ENCODE measurements at regions not wholly inside any gene's neighbourhood (a gene's known extent, or its start where the extent isn't known, plus 50 kb on each side); places are given as distances from the start of the nearest gene placed in this dataset.

DNA sequence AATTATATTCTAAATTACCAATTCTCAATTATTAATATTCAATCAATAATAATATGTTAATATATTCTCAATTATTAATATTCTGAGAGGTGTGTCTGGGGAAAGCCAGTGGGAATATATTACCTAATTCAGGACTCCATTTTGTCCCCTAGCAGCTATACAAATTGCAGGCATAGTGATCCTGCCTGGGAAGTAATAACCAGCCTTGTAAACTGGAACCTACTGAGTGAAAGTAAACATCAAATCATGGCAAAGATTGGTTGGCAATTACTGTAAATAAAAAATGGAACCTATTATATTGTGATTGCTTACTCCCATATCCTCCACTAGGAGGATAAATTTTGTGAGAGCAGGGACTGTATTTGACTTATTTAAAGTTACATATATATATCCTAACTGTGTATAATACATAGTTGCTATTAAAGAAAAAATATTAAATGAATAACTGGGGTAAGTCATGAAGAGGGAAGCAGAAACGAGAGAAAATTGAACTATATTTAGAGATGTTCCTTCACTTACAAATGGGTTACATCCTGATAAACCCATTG is 150.5 kb upstream of the ELL2 start:
- no peak overlapping the region for H3K9ac ChIP-seq (ENCODE audit: low read length)
- ATAC-seq (no peak), DNase-seq (ENCODE audit: low read depth, low spot score) (no peak)
- H3K9me2 ChIP-seq (ENCODE audit: insufficient read depth): no peaks in the 10 kb centered on the region
- no peak overlapping the region for H3K27ac ChIP-seq (ENCODE audit: low read depth, low read length)
- no peaks in the 10 kb centered on the region for H3K79me2 ChIP-seq (ENCODE audit: insufficient read depth, low read length)
- H3K36me3 ChIP-seq (ENCODE audit: control insufficient read depth in 1 of 2, insufficient read depth in 2 of 2, low read length in 2 of 2): no peaks in the 10 kb centered on the region
- no peak overlapping the region for H3K4me2 ChIP-seq (ENCODE audit: low read length)
- BruUV-seq (replicated peaks): no TSS peak
- no peak overlapping the region for H3K4me3 ChIP-seq (replicated peaks in 1 of 2; ENCODE audit: low read depth in 1 of 2, low read length in 2 of 2)
- H3K27me3 ChIP-seq (ENCODE audit: insufficient read depth, low read length): no peaks in the 10 kb centered on the region
- no peak overlapping the region for H2AFZ ChIP-seq (ENCODE audit: low read depth, low read length, poor library complexity, severe bottlenecking)
- H4K20me1 ChIP-seq (ENCODE audit: insufficient read depth): no peaks in the 10 kb centered on the region
- TF ChIP-seq, protein P1, sequence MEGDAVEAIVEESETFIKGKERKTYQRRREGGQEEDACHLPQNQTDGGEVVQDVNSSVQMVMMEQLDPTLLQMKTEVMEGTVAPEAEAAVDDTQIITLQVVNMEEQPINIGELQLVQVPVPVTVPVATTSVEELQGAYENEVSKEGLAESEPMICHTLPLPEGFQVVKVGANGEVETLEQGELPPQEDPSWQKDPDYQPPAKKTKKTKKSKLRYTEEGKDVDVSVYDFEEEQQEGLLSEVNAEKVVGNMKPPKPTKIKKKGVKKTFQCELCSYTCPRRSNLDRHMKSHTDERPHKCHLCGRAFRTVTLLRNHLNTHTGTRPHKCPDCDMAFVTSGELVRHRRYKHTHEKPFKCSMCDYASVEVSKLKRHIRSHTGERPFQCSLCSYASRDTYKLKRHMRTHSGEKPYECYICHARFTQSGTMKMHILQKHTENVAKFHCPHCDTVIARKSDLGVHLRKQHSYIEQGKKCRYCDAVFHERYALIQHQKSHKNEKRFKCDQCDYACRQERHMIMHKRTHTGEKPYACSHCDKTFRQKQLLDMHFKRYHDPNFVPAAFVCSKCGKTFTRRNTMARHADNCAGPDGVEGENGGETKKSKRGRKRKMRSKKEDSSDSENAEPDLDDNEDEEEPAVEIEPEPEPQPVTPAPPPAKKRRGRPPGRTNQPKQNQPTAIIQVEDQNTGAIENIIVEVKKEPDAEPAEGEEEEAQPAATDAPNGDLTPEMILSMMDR (IDR thresholded peaks at IDR 0.05 in 2 of 3, conservative IDR thresholded peaks at IDR 0.05 in 1 of 3; ENCODE audit: borderline replicate concordance in 1 of 3, insufficient read depth in 1 of 3, low read depth in 2 of 3, low read length in 2 of 3): peak in 2 of 3 experiments; percentile 15 to 25; a peak in 2 of 6 replicates
- TF ChIP-seq REST (IDR thresholded peaks at IDR 0.05; ENCODE audit: low read depth) (no peak), YY1 (IDR thresholded peaks at IDR 0.05; ENCODE audit: extremely low read depth, insufficient replicate concordance, low read depth, low read length) (no peak)
- ChIA-PET CTCF (no interaction called here), RAD21 (ENCODE audit: low non-redundant PET in 1 of 2, low total read pairs in 2 of 2, uncharacterized antibody in 2 of 2, unreplicated experiment in 2 of 2) (no interaction called here), POLR2A (no interaction called here)
- intact Hi-C loops (cut with micrococcal nuclease): no loop called here
- no peaks in the 10 kb centered on the region for H3K4me1 ChIP-seq (ENCODE audit: control insufficient read depth in 1 of 2, insufficient read depth in 2 of 2, low read length in 2 of 2)
- H3K9me3 ChIP-seq (ENCODE audit: control insufficient read depth in 1 of 2, insufficient read depth in 1 of 2, low read depth in 1 of 2, low read length in 2 of 2): no peaks in the 10 kb centered on the region

Data from HCT116 (cell line).